PC-3 (cell line): ENCODE measurements at regions not wholly inside any gene's neighbourhood (a gene's known extent, or its start where the extent isn't known, plus 50 kb on each side); places are given as distances from the start of the nearest gene placed in this dataset.

Source experiments
- ATAC-seq: fragments of 200-7000 bp; cut with Tn5 transposase; 2 replicates; pipeline ENCODE4 v1.9.1; 2020; ENCODE audit warnings: mild to moderate bottlenecking, moderate library complexity
- BruUV-seq: library from RNA; stranded (reverse); fragments of 400-500 nt; replicated peaks from 2 replicates; lab custom pipeline; 2021; lab: Mats Ljungman, UMichigan
- CTCF ChIA-PET: fragments of 300-600 bp; sonication (Branson Sonifier 250); formaldehyde crosslinking; loops from one replicate; lab custom pipeline; 2022; ENCODE audit warnings: antibody characterized with exemption; lab: Charles Lee
- POLR2A ChIA-PET: fragments of 300-600 bp; sonication (Branson Sonifier 250); formaldehyde crosslinking; loops from one replicate; lab custom pipeline; 2022; ENCODE audit warnings: antibody characterized with exemption; ENCODE audit not compliant: unreplicated experiment; lab: Charles Lee
- DNase-seq: peaks from one replicate; pipeline ENCODE4 v3.0.0-alpha.2; 2015
- H2AFZ ChIP-seq: fragments of 300-600 bp; sonication (generic); 2 replicates; pipeline ENCODE4 v1.6.0; 2016; ENCODE audit warnings: antibody characterized with exemption, low read length
- H3F3A ChIP-seq: fragments of 300-600 bp; sonication (generic); one replicate; pipeline ENCODE4 v1.6.0; 2017; ENCODE audit warnings: antibody characterized with exemption, low read length, control low read depth, mild to moderate bottlenecking; ENCODE audit not compliant: unreplicated experiment
- H3K27ac ChIP-seq: fragments of 300-600 bp; sonication (generic); 2 replicates; pipeline ENCODE4 v1.5.1; 2016; ENCODE audit warnings: mild to moderate bottlenecking, low read length
- H3K27me3 ChIP-seq: fragments of 300-600 bp; sonication (generic); 2 replicates; pipeline ENCODE4 v1.6.1; 2016; ENCODE audit warnings: low read length, mixed read lengths
- H3K36me3 ChIP-seq: fragments of 300-600 bp; sonication (generic); 2 replicates; pipeline ENCODE4 v1.6.1; 2016; ENCODE audit warnings: low read depth, mixed run types, low read length, mixed read lengths
- H3K4me1 ChIP-seq: fragments of 300-600 bp; sonication (generic); 2 replicates; pipeline ENCODE4 v1.5.1; 2016; ENCODE audit warnings: low read length; ENCODE audit not compliant: insufficient read depth
- H3K4me2 ChIP-seq: fragments of 300-600 bp; sonication (generic); 2 replicates; pipeline ENCODE4 v1.6.0; 2016; ENCODE audit warnings: low read length
- H3K4me3 ChIP-seq: fragments of 300-600 bp; sonication (generic); 2 replicates; pipeline ENCODE4 v1.5.1; 2016; ENCODE audit warnings: mild to moderate bottlenecking, low read length, mixed read lengths
- H3K79me2 ChIP-seq: fragments of 300-600 bp; sonication (generic); 2 replicates; pipeline ENCODE4 v1.6.1; 2017; ENCODE audit warnings: low read length, mixed read lengths
- H3K9ac ChIP-seq: fragments of 300-600 bp; sonication (generic); 2 replicates; pipeline ENCODE4 v1.6.0; 2016; ENCODE audit warnings: mild to moderate bottlenecking, low read length
- H3K9me2 ChIP-seq: fragments of 300-600 bp; sonication (generic); replicated peaks from 2 replicates; pipeline ENCODE4 v1.6.1; 2016; ENCODE audit warnings: mixed run types, low read length, mixed read lengths
- H3K9me3 ChIP-seq: fragments of 300-600 bp; sonication (generic); 2 replicates; pipeline ENCODE4 v1.6.1; 2016; ENCODE audit warnings: low read length, mixed read lengths
- H4K20me1 ChIP-seq: fragments of 300-600 bp; sonication (generic); 2 replicates; pipeline ENCODE4 v1.6.1; 2016; ENCODE audit warnings: low read length, mixed read lengths
- EZH2 ChIP-seq: fragments of 300-600 bp; sonication (generic); IDR thresholded peaks from one replicate; pipeline ENCODE4 v1.6.1; 2017; ENCODE audit warnings: antibody characterized with exemption, mild to moderate bottlenecking, low read length; ENCODE audit not compliant: unreplicated experiment
- EZH2phosphoT487 ChIP-seq: fragments of 300-600 bp; sonication (generic); IDR thresholded peaks from 2 replicates; pipeline ENCODE4 v1.6.1; 2018; ENCODE audit warnings: mild to moderate bottlenecking, antibody characterized with exemption, low read length, borderline replicate concordance
- intact Hi-C: fragments of 100-400 bp; cut with micrococcal nuclease; formaldehyde crosslinking; loops from 2 replicates; pipeline ENCODE4 v1.9.0; 2023
- TF ChIP-seq, protein P1 (sequence below): fragments of 300-600 bp; sonication (generic); conservative IDR thresholded peaks from 2 replicates; pipeline ENCODE4 v1.5.1; 2017; ENCODE audit warnings: antibody characterized with exemption, low read depth, mild to moderate bottlenecking, low read length

DNA sequence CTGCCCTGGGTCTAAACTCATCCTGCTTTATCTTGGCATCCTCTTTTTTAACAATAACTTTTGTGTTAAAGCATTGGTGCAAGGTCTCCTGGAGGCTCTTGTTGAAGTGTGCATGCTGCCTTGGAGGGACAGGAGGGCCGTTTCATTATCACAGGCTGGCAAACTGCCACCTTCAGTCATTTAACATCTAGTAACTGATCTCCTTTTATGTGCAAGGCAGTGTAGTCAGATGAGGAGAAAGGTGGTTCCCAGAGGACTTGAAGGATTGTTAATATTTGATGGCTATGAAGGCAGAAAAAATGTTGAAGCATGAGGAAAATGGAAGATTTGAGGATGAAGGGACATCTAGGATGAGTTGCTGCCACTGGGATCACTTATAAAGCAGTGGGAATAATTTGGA, 439.4 kb downstream of the RAPGEF2 start:
- Histone ChIP-seq H3K9me3 (no peaks in the 10 kb centered on the region), H3K9me2 (no peaks in the 10 kb centered on the region), H3K79me2 (no peaks in the 10 kb centered on the region), H3F3A (no peaks in the 10 kb centered on the region), H4K20me1 (no peaks in the 10 kb centered on the region), H3K36me3 (no peaks in the 10 kb centered on the region), H2AFZ (no peak overlapping the region), H3K4me3 (no peak overlapping the region), H3K4me1 (no peaks in the 10 kb centered on the region), H3K9ac (no peak overlapping the region), H3K4me2 (no peak overlapping the region), H3K27ac (no peak overlapping the region), H3K27me3 (no peaks in the 10 kb centered on the region)
- intact Hi-C loops = no loop called here
- DNase-seq (no peak), ATAC-seq (no peak)
- BruUV-seq = no TSS peak
- ChIA-PET POLR2A (no interaction called here), CTCF (no interaction called here)
- TF ChIP-seq, protein P1, sequence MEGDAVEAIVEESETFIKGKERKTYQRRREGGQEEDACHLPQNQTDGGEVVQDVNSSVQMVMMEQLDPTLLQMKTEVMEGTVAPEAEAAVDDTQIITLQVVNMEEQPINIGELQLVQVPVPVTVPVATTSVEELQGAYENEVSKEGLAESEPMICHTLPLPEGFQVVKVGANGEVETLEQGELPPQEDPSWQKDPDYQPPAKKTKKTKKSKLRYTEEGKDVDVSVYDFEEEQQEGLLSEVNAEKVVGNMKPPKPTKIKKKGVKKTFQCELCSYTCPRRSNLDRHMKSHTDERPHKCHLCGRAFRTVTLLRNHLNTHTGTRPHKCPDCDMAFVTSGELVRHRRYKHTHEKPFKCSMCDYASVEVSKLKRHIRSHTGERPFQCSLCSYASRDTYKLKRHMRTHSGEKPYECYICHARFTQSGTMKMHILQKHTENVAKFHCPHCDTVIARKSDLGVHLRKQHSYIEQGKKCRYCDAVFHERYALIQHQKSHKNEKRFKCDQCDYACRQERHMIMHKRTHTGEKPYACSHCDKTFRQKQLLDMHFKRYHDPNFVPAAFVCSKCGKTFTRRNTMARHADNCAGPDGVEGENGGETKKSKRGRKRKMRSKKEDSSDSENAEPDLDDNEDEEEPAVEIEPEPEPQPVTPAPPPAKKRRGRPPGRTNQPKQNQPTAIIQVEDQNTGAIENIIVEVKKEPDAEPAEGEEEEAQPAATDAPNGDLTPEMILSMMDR = no peak
- TF ChIP-seq EZH2 (no peak), EZH2phosphoT487 (no peak)

DNA sequence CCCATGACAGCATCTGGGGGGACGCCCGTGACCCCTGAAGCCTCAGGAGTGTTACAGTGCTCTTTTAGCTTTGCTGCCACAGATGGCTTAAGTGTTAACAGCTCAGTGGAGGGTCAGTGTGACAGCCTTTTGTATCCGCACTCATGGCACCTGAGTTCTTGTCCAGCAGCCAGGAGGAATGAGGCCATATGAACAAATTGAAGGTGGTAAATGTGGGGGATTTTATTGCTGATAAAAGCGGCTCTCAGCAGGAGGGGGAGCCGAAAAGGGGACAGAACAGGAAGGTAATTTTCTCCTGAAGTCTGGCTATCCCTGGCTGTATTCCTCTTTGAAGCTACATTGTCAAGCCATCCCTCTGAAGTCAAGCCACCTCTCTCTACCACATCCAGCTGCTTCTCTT, 441.0 kb downstream of the RAPGEF2 start:
- DNase-seq = no peak
- Histone ChIP-seq H3K27ac (no peak overlapping the region), H3K9me2 (no peaks in the 10 kb centered on the region), H3K4me2 (no peak overlapping the region), H3K79me2 (no peaks in the 10 kb centered on the region), H3K27me3 (no peaks in the 10 kb centered on the region), H3K4me3 (no peak overlapping the region), H3K4me1 (no peaks in the 10 kb centered on the region), H3K36me3 (no peaks in the 10 kb centered on the region), H3K9ac (no peak overlapping the region), H2AFZ (no peak overlapping the region), H3F3A (no peaks in the 10 kb centered on the region), H3K9me3 (no peaks in the 10 kb centered on the region), H4K20me1 (no peaks in the 10 kb centered on the region)
- intact Hi-C loops = no loop called here
- ChIA-PET CTCF (no interaction called here), POLR2A (no interaction called here)
- no peak for TF ChIP-seq EZH2
- no peak for TF ChIP-seq EZH2phosphoT487
- TF ChIP-seq, protein P1 = no peak
- no peak for ATAC-seq
- no TSS peak for BruUV-seq

DNA sequence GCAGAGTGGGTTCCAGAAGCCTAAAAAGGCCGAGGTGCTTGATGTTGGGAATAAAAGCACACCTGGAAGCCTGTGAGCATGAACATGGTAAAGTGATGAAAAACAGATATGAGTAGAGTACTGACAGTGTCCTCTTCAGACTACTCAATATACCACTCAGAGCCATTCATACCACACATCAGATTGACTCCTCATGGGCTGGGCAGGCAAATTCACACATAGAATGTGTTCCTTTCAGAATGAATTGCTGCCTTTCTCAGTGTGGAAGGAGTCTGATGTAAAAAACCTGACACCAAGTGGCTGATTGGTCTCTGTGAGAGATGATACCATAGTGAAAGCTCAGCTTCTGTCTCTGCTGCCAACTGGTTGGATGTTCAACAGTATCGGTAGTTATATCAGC, 442.7 kb downstream of the RAPGEF2 start:
- Histone ChIP-seq H3K36me3 (no peaks in the 10 kb centered on the region), H4K20me1 (no peaks in the 10 kb centered on the region), H3K79me2 (no peaks in the 10 kb centered on the region), H3K9ac (no peak overlapping the region), H2AFZ (no peak overlapping the region), H3K4me2 (no peak overlapping the region), H3F3A (no peaks in the 10 kb centered on the region), H3K27ac (no peak overlapping the region), H3K9me3 (no peaks in the 10 kb centered on the region), H3K4me1 (no peaks in the 10 kb centered on the region), H3K27me3 (no peaks in the 10 kb centered on the region), H3K4me3 (no peak overlapping the region), H3K9me2 (no peaks in the 10 kb centered on the region)
- POLR2A ChIA-PET = no interaction called here
- intact Hi-C loops = no loop called here
- TF ChIP-seq, protein P1 = no peak
- TF ChIP-seq EZH2phosphoT487 (no peak), EZH2 (no peak)
- CTCF ChIA-PET = no interaction called here
- ATAC-seq (no peak), DNase-seq (no peak)
- no TSS peak for BruUV-seq
